GM19397 (cell line): ENCODE measurements at regions not wholly inside any gene's neighbourhood (a gene's known extent, or its start where the extent isn't known, plus 50 kb on each side); places are given as distances from the start of the nearest gene placed in this dataset.

Experiments used
- ATAC-seq: cut with Tn5 transposase; IDR thresholded peaks from one replicate; pipeline ENCODE4 v1.9.1; 2021; ENCODE audit warnings: mild to moderate bottlenecking, moderate library complexity; ENCODE audit not compliant: unreplicated experiment

DNA sequence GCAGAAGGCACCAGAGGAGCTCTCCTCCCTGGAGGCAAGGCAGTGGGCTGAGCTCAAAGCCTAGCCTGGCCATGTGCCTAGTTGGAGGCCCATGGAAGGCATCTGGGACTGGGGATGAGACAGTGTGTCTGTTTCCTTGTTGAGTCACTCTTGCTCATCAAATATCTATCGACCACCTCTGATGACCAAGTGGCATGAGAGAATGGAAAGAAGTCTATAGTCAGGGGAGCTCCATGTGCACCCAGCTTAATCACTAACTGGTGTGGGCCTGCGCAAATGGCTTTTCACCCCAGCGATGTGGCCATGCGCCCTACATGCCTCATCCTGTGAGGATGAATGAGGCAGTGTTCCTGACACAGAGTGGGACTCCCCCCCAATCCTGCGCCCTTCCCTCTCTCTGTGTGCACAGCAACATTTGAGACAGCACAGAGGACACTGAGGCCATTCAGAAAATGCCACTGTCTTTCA, 229.9 kb downstream of the RPS24 start:
- no peak for ATAC-seq

DNA sequence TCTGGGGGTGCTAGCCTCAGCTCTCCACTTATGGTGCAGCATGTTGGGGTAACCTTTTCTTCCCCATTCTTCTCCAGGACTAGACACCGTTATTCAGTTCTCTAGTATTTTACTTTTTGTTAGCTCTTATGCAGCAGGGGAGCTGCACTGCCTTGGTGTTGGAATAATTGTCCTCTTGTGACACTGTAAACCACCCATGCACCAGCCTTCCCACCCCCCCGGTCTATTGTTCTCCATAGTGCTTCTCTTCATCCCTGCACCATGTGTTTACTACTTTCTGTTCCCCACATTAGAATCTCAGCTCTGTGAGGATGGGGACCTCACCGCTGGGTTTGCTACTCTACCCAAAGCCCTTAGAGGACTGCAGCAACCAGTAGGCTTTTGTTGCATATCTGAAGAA, 230.7 kb downstream of the RPS24 start:
- ATAC-seq, result no peak

DNA sequence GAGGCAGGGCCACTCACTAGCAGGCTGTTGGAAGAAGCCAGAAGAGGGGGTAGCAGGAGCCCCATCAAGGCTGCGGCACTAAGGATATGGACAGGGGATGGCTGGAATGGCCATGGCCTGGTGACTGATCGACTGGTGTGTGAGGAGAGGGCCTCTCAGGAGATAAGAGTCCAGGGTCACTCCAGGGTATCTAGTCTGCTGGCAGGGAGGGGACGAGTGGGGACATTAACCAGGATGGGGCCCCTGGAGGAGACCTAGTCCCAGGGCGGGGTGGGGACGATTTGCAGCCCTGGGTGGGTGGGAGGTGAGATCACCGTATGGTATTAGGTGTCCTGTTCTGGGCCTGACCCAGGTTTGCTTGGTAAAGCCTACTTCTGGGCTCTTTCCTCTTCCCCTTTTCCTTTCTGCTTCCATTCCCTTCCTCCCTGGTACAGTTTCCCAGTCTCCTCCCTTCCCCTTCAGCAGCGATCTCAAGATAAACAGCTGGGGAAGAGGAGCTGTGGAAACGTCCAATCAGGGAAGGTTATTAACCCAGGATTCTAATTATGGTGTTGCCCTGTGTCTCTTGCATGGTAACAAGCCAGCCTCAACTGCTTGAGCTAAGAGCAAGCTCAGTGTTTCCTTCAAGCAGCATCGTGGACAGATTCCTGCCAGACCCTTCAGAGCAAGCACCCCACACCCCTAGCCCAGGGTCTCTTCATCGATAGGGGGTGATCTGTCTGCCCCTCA, 233.2 kb downstream of the RPS24 start:
- ATAC-seq, result no peak

DNA sequence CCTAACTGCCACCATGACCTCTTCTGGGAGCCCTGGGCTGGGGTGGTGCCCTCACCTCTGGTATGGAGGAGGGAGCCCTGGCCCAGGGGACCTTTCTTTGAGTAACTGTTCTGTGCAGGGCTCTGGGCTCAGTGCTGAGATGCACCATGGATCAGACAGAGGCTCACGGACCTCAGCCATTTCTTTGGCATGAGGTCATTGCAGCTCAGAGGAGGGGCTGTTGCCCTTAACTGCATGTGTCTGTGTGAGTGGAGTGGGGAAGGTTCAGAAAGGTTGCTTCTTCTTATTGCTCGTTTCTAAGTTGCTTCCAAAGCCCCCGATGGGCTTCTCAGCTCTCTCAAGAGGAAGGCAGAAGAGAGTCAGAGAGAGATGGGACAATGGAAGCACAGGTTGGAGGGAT, 233.9 kb downstream of the RPS24 start:
- ATAC-seq, result no peak

DNA sequence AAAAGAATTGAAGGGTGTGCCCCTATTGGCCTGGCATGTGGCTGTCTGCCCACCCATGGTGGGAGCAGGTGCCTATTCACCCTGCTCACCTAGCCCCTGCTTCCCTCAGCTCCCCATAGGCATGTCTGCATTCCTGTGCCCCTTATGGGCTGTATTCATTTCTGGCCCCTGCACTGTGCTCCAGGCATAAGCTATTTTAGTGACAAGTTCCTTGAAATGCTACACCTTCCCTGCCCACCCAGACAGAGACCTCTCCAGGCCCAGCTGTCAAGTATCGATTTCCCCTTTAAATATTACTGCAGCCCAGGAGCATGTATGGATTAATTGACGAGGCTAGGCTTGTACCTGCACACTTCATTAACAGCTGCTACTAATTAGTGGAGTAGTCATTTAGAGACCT, 235.4 kb downstream of the RPS24 start:
- no peak for ATAC-seq

DNA sequence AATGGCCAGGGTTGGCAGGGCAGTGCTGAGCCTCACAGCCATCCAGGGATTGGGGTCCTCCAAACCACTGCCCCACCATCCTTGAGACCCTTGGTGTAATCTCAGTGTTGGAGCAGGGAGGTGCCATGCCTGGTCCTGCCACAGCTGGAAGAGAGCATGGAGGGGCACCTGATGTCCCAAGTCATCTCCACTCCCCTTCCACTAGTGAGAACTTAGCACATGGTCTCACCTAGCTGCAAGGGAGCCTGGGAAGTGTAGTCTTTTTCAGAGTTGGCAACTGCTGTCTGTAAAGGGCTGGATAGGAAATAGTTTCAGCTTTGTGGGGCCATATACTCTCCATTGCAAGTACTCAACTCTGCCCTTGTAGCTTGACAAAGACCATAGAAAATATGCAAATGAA, 238.7 kb downstream of the RPS24 start:
- no peak for ATAC-seq

DNA sequence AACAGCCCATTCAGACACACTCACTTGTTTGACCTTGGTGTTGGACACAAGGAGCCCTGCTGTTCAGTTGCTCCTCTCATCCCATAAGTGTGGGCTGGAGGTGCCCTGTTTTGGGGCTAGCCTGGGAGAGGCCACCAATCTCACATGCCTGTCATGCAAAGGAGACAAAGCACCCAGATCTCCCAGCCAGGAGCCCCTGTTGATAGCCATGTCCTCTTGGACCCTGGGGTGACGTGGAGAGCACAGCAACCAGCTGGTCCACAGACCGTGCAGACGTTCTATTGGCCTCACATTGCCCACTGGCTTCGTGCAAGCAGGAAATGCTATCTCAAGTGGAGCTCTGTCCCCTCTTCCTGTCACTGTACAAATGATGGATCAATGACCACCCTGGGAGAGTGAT, 240.8 kb downstream of the RPS24 start:
- no peak for ATAC-seq

DNA sequence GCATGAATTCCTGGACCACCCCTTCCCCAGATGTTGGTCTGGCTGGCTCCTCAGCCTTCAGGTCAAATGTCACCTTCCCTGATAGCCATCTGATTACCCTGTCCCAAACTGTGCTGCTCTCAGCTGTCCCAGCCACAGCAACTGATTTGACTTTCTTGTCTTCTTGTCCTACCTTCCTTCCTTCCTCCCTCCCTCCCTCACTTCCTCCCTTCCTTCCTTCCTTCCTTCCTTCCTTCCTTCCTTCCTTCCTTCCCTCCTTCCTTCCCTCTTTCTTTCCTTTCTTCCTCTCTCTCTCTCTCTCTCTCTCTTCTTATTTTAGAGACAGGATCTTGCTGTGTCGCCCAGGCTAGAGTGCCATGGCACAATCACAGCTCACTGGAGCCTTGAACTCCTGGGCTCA, 242.5 kb downstream of the RPS24 start:
- ATAC-seq, result no peak

DNA sequence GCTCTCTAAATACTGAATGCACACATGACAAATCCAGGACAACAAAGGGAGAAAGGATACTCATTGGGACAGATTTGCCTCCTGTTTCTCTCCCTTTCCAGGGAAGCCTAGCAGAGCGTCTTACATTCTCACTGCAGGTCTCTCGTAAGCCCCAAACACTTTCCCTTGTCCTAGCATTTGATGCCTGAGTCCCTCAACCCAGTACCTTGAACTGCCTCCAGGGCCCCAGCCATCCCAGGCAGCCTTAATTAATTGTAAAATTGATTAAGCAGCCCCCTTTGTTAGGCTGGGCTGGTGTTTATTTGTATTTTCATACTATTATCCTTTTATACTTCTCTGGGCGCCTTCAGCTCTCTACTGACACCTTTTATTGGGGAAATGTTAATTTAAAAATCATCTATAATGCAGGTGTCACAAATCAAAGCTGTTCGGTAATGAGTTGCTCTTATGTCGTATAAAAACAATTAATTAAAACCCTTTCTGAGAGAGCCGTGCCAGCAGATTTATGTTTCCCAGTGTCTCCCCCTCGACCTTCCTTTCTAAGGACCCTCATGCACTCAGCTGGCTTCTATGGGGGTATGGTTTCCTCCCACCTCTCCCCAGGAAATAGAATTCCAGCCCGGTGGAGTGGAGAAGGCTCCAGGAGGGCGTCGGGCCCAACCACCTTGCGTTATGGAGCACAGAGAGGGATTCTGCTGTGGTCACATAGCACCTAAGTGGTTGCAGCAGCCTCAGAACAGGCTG, 243.8 kb downstream of the RPS24 start:
- ATAC-seq, result no peak

DNA sequence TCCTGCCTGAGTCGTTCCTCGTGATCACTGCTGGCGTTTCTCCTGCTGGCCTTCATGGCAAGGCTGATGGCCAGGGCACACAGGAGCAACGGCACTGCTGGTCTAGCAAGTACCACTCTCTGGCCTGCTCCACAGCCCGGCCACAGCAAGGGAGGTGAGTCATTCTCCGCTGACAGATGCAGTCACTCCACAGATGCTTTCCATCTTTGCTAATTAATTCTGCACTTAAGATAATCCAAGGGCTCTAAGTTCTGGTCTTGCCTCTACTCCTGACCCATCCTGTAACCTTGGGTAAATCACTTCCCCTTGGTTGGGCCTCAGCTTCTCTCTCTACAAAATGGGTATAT, 244.4 kb downstream of the RPS24 start:
- no peak for ATAC-seq

DNA sequence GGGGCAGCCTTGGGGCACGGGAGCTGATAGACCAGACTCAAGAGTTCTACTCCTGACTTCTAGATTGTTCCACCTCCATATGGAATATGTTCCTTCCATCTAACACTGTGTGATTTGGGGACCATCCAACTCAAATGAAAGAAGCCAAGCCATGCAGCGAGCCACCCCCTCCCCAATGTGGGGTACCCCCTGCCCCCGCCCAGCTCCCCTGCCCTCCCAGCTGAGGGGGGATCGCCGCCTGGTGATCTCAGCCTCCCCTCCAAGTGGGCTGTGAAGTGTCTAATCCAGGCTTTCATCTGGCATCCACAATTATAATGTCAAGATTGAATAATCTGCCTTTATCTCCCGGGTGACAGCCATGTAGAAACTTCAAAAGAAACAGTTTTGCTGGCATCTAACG, 246.1 kb downstream of the RPS24 start:
- ATAC-seq, result no peak

DNA sequence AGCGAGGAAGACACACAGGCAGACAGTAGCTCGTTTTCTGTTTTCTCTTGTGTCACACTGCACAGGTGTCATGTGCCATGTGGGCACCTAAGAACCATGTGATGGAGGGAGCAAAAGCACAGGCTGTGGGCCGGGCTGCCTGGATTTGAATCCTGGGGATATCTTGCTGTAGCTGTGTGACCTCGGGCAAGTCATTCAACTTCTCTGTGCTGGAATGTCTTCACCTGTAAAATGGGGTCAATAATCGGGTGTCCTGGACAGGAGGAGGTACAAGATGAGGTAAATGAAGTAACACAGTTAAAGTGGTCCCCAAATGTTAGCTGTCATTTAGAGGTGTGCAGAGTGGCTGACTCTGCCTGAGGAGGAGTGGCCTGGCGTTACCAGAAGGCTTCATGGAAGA, 246.9 kb downstream of the RPS24 start:
- no peak for ATAC-seq

DNA sequence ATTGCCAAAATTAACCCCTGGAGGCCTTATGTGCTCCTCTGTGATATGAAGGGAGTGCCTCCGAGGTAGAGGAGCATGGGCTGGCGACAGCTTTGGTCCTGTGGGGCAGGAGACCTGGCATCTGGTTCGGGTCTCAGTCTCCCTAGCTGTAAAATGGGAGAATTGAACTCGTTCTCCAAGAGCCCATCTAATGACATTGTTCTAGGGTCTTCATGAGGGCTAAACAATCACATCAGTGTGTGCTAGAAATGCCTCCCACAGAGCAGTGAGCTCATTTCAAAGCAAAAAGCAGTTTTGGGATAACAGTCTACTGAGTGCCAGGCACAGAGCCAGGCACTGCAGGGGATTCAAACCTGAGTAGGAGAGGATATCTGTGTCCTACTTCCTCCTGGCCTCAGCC, 248.0 kb downstream of the RPS24 start:
- ATAC-seq, result no peak

DNA sequence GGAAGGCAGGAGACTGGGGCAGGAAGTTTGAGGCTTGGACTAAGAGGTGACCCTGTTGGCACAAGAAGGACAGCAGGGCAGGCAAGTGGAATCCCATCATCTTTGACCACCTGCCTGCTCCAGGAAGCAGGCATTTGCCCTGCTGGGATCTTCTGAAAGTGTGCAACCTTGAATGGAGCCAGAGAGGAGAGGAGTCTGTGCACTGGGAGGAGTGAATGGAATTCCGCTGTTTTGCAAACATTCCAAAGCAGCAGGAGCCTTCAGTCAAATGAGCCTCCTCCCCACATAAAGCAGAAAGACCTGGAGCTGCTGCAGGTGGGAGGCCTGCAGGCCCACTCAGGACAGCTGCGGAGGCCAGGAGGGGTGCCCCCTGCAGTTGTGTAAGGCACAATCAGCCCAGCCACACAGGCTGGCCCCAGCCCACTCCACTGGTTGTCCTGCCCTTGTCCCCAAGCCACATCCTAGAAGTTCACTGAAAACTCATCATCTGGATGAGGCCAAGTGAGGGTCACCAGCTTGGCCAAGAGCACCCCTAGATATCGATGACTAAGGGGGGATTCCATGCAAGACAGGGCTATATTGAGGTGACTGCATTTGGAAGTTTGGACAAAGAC, 249.5 kb downstream of the RPS24 start:
- ATAC-seq, result no peak

DNA sequence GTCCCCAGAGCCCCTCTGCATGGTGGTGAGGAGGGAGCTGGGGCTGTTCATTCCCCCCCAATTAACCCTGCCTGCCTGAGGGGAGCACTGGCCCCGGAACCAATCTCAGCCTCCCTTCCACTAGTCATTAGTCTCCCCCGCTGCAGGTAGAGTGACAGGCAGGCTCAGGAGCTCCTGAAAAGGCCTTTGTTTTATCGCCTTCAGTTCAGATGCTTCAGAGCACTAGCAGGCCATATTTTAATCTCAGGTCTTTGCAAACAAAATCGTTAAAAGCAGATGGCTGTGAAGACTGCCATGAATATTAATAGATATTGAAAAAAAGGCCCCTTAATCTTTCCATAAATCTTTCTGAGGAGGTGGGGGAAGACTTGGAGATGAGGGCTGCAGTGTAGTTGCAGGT, 250.7 kb downstream of the RPS24 start:
- ATAC-seq, result no peak

DNA sequence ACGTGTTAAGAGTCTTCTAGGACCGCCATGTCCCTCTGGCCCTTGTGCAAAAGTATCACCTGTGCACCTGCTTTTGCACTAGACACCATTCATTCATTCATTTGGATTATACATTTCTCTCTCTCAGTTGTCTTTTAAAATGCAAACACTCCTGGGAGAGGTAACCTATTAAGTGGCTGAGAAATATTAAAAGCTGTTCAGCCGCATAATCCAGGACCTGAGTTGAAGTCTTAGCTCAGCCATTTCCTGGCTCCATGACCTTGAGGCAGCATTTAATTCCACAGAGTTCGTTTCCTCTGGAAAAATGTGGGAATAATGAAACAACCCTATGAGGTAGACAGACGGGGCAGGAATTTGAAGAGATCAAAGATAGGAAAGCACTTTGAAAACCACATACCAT, 251.6 kb downstream of the RPS24 start:
- ATAC-seq, result no peak

DNA sequence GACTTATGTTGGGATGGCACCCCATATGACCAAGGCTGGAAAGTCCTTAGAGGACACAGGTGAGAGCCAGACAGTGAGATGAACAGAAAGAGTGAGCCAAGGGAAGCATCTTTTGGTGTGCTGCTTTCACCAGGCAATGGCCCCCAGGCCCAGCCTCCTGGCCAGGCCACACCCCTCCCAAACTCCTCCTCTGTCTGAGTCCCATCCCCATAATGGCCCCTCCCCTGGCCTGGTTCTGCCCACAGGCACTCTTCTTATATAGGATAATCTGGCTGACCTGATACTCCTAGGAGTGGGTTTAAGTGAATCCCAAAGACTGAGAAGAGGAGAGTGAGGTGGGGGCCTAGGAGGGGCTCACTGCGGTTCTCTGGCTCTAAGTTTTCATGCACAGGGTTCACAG, 252.5 kb downstream of the RPS24 start:
- ATAC-seq, result no peak

DNA sequence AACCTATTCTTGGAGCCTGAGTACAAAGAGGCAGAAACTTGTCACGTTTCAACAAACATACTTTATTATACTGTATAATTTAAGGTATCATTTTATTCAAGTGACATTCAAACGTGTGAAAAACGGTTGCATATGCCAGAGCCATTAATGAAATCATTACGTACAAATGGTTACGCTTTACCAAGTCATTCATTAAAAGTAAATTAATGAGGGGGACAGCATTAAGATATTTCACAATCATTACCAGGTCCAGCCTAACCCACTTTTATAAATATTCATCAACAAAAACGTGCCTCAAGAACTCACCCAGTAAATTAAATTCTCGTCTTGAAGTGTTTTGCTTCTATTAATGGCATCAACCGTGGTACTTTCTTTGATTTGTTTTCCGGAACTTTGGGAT, 253.0 kb downstream of the RPS24 start:
- ATAC-seq, result no peak

DNA sequence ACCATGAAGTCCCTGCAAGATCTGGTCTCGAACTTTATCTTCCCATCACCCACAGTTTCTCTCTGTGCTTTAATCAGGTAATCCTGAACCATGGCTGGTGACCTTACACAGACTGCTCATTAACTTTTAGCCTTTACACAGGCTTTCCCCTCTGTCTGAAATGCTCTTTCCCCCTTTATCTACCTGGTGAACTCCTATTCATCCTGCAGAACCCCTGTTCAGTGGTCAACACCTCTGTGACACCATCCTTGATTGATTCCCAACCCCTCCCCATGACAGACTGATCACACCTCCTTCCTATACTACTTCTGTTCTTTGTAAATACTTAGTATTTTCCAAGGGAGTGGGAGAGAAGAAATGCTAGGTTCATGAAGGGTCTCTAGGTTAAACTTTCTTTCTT, 254.0 kb downstream of the RPS24 start:
- no peak for ATAC-seq

DNA sequence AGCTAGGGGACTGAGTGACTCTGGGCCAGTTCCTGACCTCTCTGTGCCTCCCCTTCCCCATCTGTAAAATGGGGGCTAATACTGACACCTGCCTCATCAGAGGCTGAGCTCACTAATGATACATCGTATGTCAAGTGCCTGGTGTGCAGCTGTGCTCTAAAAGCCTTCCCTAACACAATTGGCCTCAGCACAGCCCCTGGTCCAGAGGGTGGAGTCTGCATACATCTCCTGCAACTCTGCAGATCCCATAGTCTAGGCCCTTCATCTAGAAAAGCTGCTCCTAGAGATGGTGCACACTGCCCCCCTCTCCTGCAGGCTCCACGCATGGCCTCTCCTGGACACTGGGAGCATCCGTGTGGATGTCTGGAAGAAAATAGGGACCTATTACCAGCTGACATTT, 255.0 kb downstream of the RPS24 start:
- ATAC-seq, result no peak

DNA sequence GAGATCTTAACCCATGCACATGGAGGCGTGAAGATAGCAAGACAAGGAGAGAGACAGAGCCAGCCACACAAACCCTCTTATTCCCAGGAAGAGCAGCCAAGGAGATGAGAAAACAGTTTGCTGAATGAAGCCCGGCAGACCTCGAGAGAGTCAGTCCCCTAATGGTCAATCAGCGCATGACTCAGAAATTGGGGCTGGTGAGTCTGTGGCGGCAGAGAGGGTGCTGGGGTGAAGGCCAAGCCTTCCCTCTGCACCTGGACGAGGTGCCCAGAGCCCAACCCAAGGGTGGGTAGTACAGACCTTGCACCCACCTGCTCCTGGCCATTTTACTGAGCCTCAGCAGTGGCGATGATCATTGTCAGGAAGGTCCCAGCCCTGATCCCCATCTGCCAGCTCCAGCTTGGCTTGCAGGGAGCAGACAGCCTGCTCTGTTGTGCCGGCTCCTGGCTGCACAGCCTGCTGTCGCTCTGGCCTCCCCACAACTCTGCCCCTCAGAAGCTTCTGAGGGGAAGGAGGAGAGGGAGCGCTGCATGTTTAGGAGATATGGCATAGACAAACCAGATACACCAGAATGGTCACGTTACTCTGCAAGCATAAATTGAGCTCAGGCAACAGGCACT, 256.6 kb downstream of the RPS24 start:
- no peak for ATAC-seq

DNA sequence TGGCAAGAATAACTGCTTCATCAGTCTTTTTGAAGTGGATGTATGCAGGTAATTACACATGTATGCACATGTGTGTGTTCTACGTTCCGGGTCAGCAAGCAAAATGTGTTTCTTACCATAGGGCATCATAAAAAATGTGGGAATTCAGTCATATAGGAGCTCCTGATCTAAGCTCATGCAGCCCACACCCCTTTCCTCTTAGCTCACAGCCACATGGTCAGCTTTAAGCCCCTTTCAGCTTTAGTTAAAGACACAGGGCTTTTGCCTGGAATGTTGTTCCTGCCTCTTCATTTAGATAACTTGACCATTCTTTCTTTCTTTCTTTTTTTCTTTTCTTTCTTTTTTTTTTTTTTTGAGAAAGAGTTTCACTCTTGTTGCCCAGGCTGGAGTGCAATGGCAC, 258.1 kb downstream of the RPS24 start:
- ATAC-seq, result no peak
